ENCODE measurements at regions not wholly inside any gene's neighbourhood (a gene's known extent, or its start where the extent isn't known, plus 50 kb on each side); places are given as distances from the start of the nearest gene placed in this dataset.

GRCh38 chr6:23200946-23201345, 631.6 kb downstream of the HDGFL1 start:
- no peak overlapping the region for H2AFZ ChIP-seq (ENCODE audit: low read length)
- TF ChIP-seq GLI4 (CRISPR knock-in tag; IDR thresholded peaks at IDR 0.05; ENCODE audit: borderline replicate concordance): no peak
- TF ChIP-seq ZBTB44 (CRISPR knock-in tag; IDR thresholded peaks at IDR 0.05): no peak
- TF ChIP-seq, protein P1, sequence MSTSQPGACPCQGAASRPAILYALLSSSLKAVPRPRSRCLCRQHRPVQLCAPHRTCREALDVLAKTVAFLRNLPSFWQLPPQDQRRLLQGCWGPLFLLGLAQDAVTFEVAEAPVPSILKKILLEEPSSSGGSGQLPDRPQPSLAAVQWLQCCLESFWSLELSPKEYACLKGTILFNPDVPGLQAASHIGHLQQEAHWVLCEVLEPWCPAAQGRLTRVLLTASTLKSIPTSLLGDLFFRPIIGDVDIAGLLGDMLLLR (CRISPR knock-in tag; IDR thresholded peaks at IDR 0.05): no peak
- TF ChIP-seq ZMAT5 (CRISPR knock-in tag; IDR thresholded peaks at IDR 0.05; ENCODE audit: borderline replicate concordance, low read depth): no peak
- no peak for TF ChIP-seq FOXA3 (CRISPR knock-in tag; IDR thresholded peaks at IDR 0.05)
- no peak for TF ChIP-seq ZNF562 (CRISPR knock-in tag; IDR thresholded peaks at IDR 0.05; ENCODE audit: borderline replicate concordance)
- no peak for TF ChIP-seq MEIS1 (CRISPR knock-in tag; IDR thresholded peaks at IDR 0.05; ENCODE audit: borderline replicate concordance)
- TF ChIP-seq KDM5B (CRISPR knock-in tag; IDR thresholded peaks at IDR 0.05; ENCODE audit: borderline replicate concordance): no peak
- TF ChIP-seq, protein P2, sequence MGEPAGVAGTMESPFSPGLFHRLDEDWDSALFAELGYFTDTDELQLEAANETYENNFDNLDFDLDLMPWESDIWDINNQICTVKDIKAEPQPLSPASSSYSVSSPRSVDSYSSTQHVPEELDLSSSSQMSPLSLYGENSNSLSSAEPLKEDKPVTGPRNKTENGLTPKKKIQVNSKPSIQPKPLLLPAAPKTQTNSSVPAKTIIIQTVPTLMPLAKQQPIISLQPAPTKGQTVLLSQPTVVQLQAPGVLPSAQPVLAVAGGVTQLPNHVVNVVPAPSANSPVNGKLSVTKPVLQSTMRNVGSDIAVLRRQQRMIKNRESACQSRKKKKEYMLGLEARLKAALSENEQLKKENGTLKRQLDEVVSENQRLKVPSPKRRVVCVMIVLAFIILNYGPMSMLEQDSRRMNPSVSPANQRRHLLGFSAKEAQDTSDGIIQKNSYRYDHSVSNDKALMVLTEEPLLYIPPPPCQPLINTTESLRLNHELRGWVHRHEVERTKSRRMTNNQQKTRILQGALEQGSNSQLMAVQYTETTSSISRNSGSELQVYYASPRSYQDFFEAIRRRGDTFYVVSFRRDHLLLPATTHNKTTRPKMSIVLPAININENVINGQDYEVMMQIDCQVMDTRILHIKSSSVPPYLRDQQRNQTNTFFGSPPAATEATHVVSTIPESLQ (CRISPR knock-in tag; conservative IDR thresholded peaks at IDR 0.05): no peak
- TF ChIP-seq IRF9 (CRISPR knock-in tag; IDR thresholded peaks at IDR 0.05; ENCODE audit: borderline replicate concordance): no peak
- no peak for TF ChIP-seq AKAP8 (CRISPR knock-in tag; IDR thresholded peaks at IDR 0.05)
- no peak for TF ChIP-seq MYC (CRISPR knock-in tag; IDR thresholded peaks at IDR 0.05; ENCODE audit: borderline replicate concordance)
- TF ChIP-seq ZNF775 (CRISPR knock-in tag; IDR thresholded peaks at IDR 0.05; ENCODE audit: borderline replicate concordance): no peak
- no peaks in the 10 kb centered on the region for H3K79me2 ChIP-seq (ENCODE audit: insufficient read depth, low read length)
- H3K4me1 ChIP-seq (ENCODE audit: insufficient read depth, low read length): no peaks in the 10 kb centered on the region
- no peak overlapping the region for H3K27ac ChIP-seq (ENCODE audit: extremely low read length, insufficient read depth, low read length)
- H3K27me3 ChIP-seq (ENCODE audit: control insufficient read depth in 1 of 2, insufficient read depth in 2 of 2, low read length in 2 of 2): no peaks in the 10 kb centered on the region
- intact Hi-C loops (cut with micrococcal nuclease; ENCODE audit: unreplicated experiment) (no loop called here), in situ Hi-C loops (cut with HindIII; ENCODE audit: extremely low pct_ligation_motif_present, low pct_unique_long_range_greater_than_20kb) (no loop called here)
- peaks cover 80% of the 10 kb centered on the region for H3K9me3 ChIP-seq (ENCODE audit: low read length)
- 0% methylated on average over 3 of the region's 3 CpGs for WGBS (ENCODE audit: low lambda C conversion rate)
- ATAC-seq (no peak), DNase-seq (ENCODE audit: low spot score) (no peak), FAIRE-seq (no peak)
- no TSS peak for BruUV-seq (replicated peaks)
- H3K9ac ChIP-seq (ENCODE audit: insufficient read depth, low read depth, low read length): no peak overlapping the region
- H3K36me3 ChIP-seq (replicated peaks in 1 of 2; ENCODE audit: control insufficient read depth in 1 of 2, insufficient read depth in 2 of 2, low read length in 2 of 2): no peaks in the 10 kb centered on the region
- ChIA-PET CTCF (ENCODE audit: low intra/inter-chr PET ratio, low total read pairs) (no interaction called here), POLR2A (no interaction called here)
- no peak overlapping the region for H3K4me3 ChIP-seq (replicated peaks in 1 of 3; ENCODE audit: insufficient read depth in 1 of 3, low read depth in 2 of 3, low read length in 3 of 3)
- H4K20me1 ChIP-seq (ENCODE audit: insufficient read depth, low read length): no peaks in the 10 kb centered on the region
- H3K4me2 ChIP-seq (ENCODE audit: low read depth, low read length): no peak overlapping the region

Measured in HepG2 (cell line).